Ovary (tissue), 3 donors: ENCODE measurements at regions not wholly inside any gene's neighbourhood (a gene's known extent, or its start where the extent isn't known, plus 50 kb on each side); places are given as distances from the start of the nearest gene placed in this dataset.

Experiments
- POLR2A ChIP-seq: fragments of 450-650 bp; IDR thresholded peaks from one replicate; pipeline ENCODE4 v1.6.1; 2017; ENCODE audit warnings: antibody characterized with exemption, mild to moderate bottlenecking, moderate library complexity
- TF ChIP-seq, protein P1 (sequence below), 3 donors: fragments of 450-650 bp in 2 of 3; fragments of 200-600 bp in 1 of 3; IDR thresholded peaks; one replicate each; pipeline versions ENCODE4 v1.5.1 to v1.8.0; 2016 to 2022; ENCODE audit warnings: antibody characterized with exemption in 3 of 3, mild to moderate bottlenecking in 1 of 3
- donor health status: DM: no; HTN: no; CAD: no.

DNA sequence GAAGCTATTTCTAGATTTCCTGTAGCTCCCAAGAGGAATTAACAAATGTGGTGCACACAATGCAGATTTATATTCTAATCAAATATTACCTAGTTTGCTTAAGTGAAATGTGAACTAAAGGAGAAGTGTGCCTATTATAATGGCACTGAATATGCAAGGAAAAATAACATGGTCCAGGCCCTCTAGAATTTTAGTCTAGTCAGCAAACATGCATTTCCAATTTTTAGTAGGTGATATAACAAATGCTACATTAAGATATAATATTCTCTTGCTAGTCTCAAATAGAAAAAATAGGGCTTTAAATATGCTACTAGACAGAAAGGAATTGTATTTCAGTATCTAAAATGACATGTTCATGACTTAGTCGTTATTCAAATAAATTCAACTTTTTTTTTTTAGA is 689.5 kb downstream of the TMEM182 start:
- no peak for TF ChIP-seq POLR2A
- TF ChIP-seq, protein P1, sequence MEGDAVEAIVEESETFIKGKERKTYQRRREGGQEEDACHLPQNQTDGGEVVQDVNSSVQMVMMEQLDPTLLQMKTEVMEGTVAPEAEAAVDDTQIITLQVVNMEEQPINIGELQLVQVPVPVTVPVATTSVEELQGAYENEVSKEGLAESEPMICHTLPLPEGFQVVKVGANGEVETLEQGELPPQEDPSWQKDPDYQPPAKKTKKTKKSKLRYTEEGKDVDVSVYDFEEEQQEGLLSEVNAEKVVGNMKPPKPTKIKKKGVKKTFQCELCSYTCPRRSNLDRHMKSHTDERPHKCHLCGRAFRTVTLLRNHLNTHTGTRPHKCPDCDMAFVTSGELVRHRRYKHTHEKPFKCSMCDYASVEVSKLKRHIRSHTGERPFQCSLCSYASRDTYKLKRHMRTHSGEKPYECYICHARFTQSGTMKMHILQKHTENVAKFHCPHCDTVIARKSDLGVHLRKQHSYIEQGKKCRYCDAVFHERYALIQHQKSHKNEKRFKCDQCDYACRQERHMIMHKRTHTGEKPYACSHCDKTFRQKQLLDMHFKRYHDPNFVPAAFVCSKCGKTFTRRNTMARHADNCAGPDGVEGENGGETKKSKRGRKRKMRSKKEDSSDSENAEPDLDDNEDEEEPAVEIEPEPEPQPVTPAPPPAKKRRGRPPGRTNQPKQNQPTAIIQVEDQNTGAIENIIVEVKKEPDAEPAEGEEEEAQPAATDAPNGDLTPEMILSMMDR (IDR thresholded peaks at IDR 0.05): no peak
